ENCODE measurements at regions not wholly inside any gene's neighbourhood (a gene's known extent, or its start where the extent isn't known, plus 50 kb on each side); places are given as distances from the start of the nearest gene placed in this dataset.
"Not testable (repeated sequence)": the region's sequence is repeated elsewhere in the genome, so short reads cannot be mapped to it uniquely, and the experiment has no call there.

DNA sequence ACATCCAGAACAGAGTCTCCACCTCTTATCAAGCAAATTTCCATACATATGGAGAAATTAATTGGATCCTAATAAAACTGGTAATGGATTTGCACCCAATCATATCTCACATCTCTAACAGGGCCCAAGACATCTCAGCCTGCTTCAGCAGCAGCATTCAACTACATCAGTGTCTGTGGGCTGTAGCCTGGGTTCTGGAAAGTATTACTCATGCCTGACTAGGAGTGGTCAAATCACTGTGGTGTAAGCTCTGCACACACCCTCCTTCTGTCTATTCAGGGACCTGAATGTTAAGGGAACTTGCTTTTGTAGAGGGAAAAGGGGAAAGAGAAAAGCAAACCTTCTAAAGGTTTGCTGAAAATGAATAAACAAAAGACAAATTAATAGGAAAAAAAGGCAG lies 607.7 kb downstream of the RPIA start:
- TF ChIP-seq, protein P1, sequence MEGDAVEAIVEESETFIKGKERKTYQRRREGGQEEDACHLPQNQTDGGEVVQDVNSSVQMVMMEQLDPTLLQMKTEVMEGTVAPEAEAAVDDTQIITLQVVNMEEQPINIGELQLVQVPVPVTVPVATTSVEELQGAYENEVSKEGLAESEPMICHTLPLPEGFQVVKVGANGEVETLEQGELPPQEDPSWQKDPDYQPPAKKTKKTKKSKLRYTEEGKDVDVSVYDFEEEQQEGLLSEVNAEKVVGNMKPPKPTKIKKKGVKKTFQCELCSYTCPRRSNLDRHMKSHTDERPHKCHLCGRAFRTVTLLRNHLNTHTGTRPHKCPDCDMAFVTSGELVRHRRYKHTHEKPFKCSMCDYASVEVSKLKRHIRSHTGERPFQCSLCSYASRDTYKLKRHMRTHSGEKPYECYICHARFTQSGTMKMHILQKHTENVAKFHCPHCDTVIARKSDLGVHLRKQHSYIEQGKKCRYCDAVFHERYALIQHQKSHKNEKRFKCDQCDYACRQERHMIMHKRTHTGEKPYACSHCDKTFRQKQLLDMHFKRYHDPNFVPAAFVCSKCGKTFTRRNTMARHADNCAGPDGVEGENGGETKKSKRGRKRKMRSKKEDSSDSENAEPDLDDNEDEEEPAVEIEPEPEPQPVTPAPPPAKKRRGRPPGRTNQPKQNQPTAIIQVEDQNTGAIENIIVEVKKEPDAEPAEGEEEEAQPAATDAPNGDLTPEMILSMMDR (IDR thresholded peaks at IDR 0.05; ENCODE audit: low read depth, low read length, poor library complexity, severe bottlenecking) = not testable (repeated sequence)
- TF ChIP-seq EZH2phosphoT487 (IDR thresholded peaks at IDR 0.05; ENCODE audit: borderline replicate concordance, low read length) = not testable (repeated sequence)

Measured in DOHH2 (cell line).